ENCODE measurements at regions not wholly inside any gene's neighbourhood (a gene's known extent, or its start where the extent isn't known, plus 50 kb on each side); places are given as distances from the start of the nearest gene placed in this dataset.
"Not testable (repeated sequence)": the region's sequence is repeated elsewhere in the genome, so short reads cannot be mapped to it uniquely, and the experiment has no call there.

- intact Hi-C loops (cut with micrococcal nuclease), result no loop called here
- H3K4me1 Mint-ChIP-seq, result no peaks in the 10 kb centered on the region
- no peaks in the 10 kb centered on the region for H3K9me3 Mint-ChIP-seq
- H3K27me3 Mint-ChIP-seq, result no peaks in the 10 kb centered on the region
- DNase-seq, result no peak
- H3K36me3 Mint-ChIP-seq (ENCODE audit: low read depth), result no peaks in the 10 kb centered on the region
- no peak overlapping the region for H3K4me3 Mint-ChIP-seq
- no peak overlapping the region for H3K27ac Mint-ChIP-seq
Measured at GRCh38 chr13:109990296-109990695, 203.9 kb upstream of the IRS2 start.

GRCh38 chr13:109989686-109990085 is 203.3 kb upstream of the IRS2 start:
- intact Hi-C loops (cut with micrococcal nuclease), result no loop called here
- Mint-ChIP-seq H3K36me3 (ENCODE audit: low read depth) (no peaks in the 10 kb centered on the region), H3K27me3 (no peaks in the 10 kb centered on the region), H3K4me3 (no peak overlapping the region), H3K4me1 (no peaks in the 10 kb centered on the region), H3K9me3 (no peaks in the 10 kb centered on the region), H3K27ac (no peak overlapping the region)
- DNase-seq, result no peak

- H3K4me1 Mint-ChIP-seq, result no peaks in the 10 kb centered on the region
- H3K4me3 Mint-ChIP-seq, result no peak overlapping the region
- H3K27ac Mint-ChIP-seq, result no peak overlapping the region
- no peaks in the 10 kb centered on the region for H3K9me3 Mint-ChIP-seq
- DNase-seq, result no peak
- H3K27me3 Mint-ChIP-seq, result no peaks in the 10 kb centered on the region
- intact Hi-C loops (cut with micrococcal nuclease), result no loop called here
- no peaks in the 10 kb centered on the region for H3K36me3 Mint-ChIP-seq (ENCODE audit: low read depth)
Measured at GRCh38 chr13:109989155-109989554, 202.8 kb upstream of the IRS2 start.

GRCh38 chr13:109986851-109987250 is 200.5 kb upstream of the IRS2 start:
- H3K36me3 Mint-ChIP-seq (ENCODE audit: low read depth), result no peaks in the 10 kb centered on the region
- intact Hi-C loops (cut with micrococcal nuclease), result no loop called here
- H3K27ac Mint-ChIP-seq, result no peak overlapping the region
- no peaks in the 10 kb centered on the region for H3K4me1 Mint-ChIP-seq
- H3K27me3 Mint-ChIP-seq, result no peaks in the 10 kb centered on the region
- DNase-seq, result no peak
- no peak overlapping the region for H3K4me3 Mint-ChIP-seq
- no peaks in the 10 kb centered on the region for H3K9me3 Mint-ChIP-seq

- intact Hi-C loops (cut with micrococcal nuclease), result no loop called here
- H3K27me3 Mint-ChIP-seq, result no peaks in the 10 kb centered on the region
- no peak for DNase-seq
- H3K4me3 Mint-ChIP-seq, result no peak overlapping the region
- H3K4me1 Mint-ChIP-seq, result no peaks in the 10 kb centered on the region
- H3K36me3 Mint-ChIP-seq (ENCODE audit: low read depth), result no peaks in the 10 kb centered on the region
- no peaks in the 10 kb centered on the region for H3K9me3 Mint-ChIP-seq
- no peak overlapping the region for H3K27ac Mint-ChIP-seq
Measured at GRCh38 chr13:109985871-109986450, 199.6 kb upstream of the IRS2 start.

- H3K4me1 Mint-ChIP-seq, result no peaks in the 10 kb centered on the region
- no peaks in the 10 kb centered on the region for H3K27me3 Mint-ChIP-seq
- intact Hi-C loops (cut with micrococcal nuclease), result no loop called here
- no peak overlapping the region for H3K27ac Mint-ChIP-seq
- no peak for DNase-seq
- no peaks in the 10 kb centered on the region for H3K9me3 Mint-ChIP-seq
- H3K4me3 Mint-ChIP-seq, result no peak overlapping the region
- no peaks in the 10 kb centered on the region for H3K36me3 Mint-ChIP-seq (ENCODE audit: low read depth)
Measured at GRCh38 chr13:109983447-109983846, 197.1 kb upstream of the IRS2 start.

- no peaks in the 10 kb centered on the region for H3K4me1 Mint-ChIP-seq
Measured at GRCh38 chr13:109981000-109981399, 194.6 kb upstream of the IRS2 start.

GRCh38 chr13:109979676-109980075 is 193.3 kb upstream of the IRS2 start:
- intact Hi-C loops (cut with micrococcal nuclease); H3K4me1 Mint-ChIP-seq; H3K4me3 Mint-ChIP-seq; H3K27ac Mint-ChIP-seq; H3K27me3 Mint-ChIP-seq; H3K36me3 Mint-ChIP-seq (ENCODE audit: low read depth); H3K9me3 Mint-ChIP-seq; DNase-seq: not testable (repeated sequence)

More at GRCh38 chr13:109981000-109981399, 194.6 kb upstream of the IRS2 start:
- Mint-ChIP-seq H3K4me3 (no peak overlapping the region), H3K27me3 (no peaks in the 10 kb centered on the region), H3K27ac (no peak overlapping the region), H3K36me3 (ENCODE audit: low read depth) (no peaks in the 10 kb centered on the region), H3K9me3 (no peaks in the 10 kb centered on the region)
- DNase-seq, result no peak
- intact Hi-C loops (cut with micrococcal nuclease), result no loop called here

GRCh38 chr13:109979228-109979627 is 192.8 kb upstream of the IRS2 start:
- intact Hi-C loops (cut with micrococcal nuclease), result no loop called here
- Mint-ChIP-seq H3K27ac (no peak overlapping the region), H3K36me3 (ENCODE audit: low read depth) (no peaks in the 10 kb centered on the region), H3K9me3 (no peaks in the 10 kb centered on the region), H3K4me1 (no peaks in the 10 kb centered on the region), H3K4me3 (no peak overlapping the region), H3K27me3 (no peaks in the 10 kb centered on the region)
- no peak for DNase-seq

GRCh38 chr13:109977212-109977968 is 191.0 kb upstream of the IRS2 start:
- H3K27me3 Mint-ChIP-seq, result no peaks in the 10 kb centered on the region
- no peaks in the 10 kb centered on the region for H3K36me3 Mint-ChIP-seq (ENCODE audit: low read depth)
- H3K4me3 Mint-ChIP-seq, result no peak overlapping the region
- no peaks in the 10 kb centered on the region for H3K4me1 Mint-ChIP-seq
- no peak overlapping the region for H3K27ac Mint-ChIP-seq
- H3K9me3 Mint-ChIP-seq, result no peaks in the 10 kb centered on the region
- intact Hi-C loops (cut with micrococcal nuclease), result no loop called here
- no peak for DNase-seq

- Mint-ChIP-seq H3K27me3 (no peaks in the 10 kb centered on the region), H3K4me1 (no peaks in the 10 kb centered on the region), H3K9me3 (no peaks in the 10 kb centered on the region), H3K4me3 (no peak overlapping the region), H3K27ac (no peak overlapping the region), H3K36me3 (ENCODE audit: low read depth) (no peaks in the 10 kb centered on the region)
- no peak for DNase-seq
- intact Hi-C loops (cut with micrococcal nuclease), result no loop called here
Measured at GRCh38 chr13:109976206-109976997, 190.0 kb upstream of the IRS2 start.

GRCh38 chr13:109974354-109974753 is 188.0 kb upstream of the IRS2 start:
- Mint-ChIP-seq H3K4me3 (no peak overlapping the region), H3K4me1 (no peaks in the 10 kb centered on the region), H3K36me3 (ENCODE audit: low read depth) (no peaks in the 10 kb centered on the region), H3K27me3 (no peaks in the 10 kb centered on the region), H3K27ac (no peak overlapping the region), H3K9me3 (peaks cover 5% of the 10 kb centered on the region)
- DNase-seq, result no peak
- intact Hi-C loops (cut with micrococcal nuclease), result no loop called here

GRCh38 chr13:109973279-109973678 is 186.9 kb upstream of the IRS2 start:
- H3K27ac Mint-ChIP-seq, result no peak overlapping the region
- no peak for DNase-seq
- H3K4me3 Mint-ChIP-seq, result no peak overlapping the region
- peaks cover 5% of the 10 kb centered on the region for H3K9me3 Mint-ChIP-seq
- intact Hi-C loops (cut with micrococcal nuclease), result no loop called here
- H3K36me3 Mint-ChIP-seq (ENCODE audit: low read depth), result no peaks in the 10 kb centered on the region
- H3K4me1 Mint-ChIP-seq, result no peaks in the 10 kb centered on the region
- no peaks in the 10 kb centered on the region for H3K27me3 Mint-ChIP-seq

GRCh38 chr13:109971456-109972090 is 185.2 kb upstream of the IRS2 start:
- Mint-ChIP-seq H3K9me3 (peaks cover 5% of the 10 kb centered on the region), H3K27ac (no peak overlapping the region), H3K36me3 (ENCODE audit: low read depth) (no peaks in the 10 kb centered on the region), H3K27me3 (no peaks in the 10 kb centered on the region), H3K4me1 (no peaks in the 10 kb centered on the region), H3K4me3 (no peak overlapping the region)
- intact Hi-C loops (cut with micrococcal nuclease), result no loop called here
- DNase-seq, result no peak
